HG03439 (cell line): ENCODE measurements at regions not wholly inside any gene's neighbourhood (a gene's known extent, or its start where the extent isn't known, plus 50 kb on each side); places are given as distances from the start of the nearest gene placed in this dataset.
"Not testable (repeated sequence)": the region's sequence is repeated elsewhere in the genome, so short reads cannot be mapped to it uniquely, and the experiment has no call there.

Experiments
- ATAC-seq: cut with Tn5 transposase; IDR thresholded peaks from one replicate; pipeline ENCODE4 v1.9.1; 2021; ENCODE audit warnings: mild to moderate bottlenecking, moderate library complexity; ENCODE audit not compliant: unreplicated experiment

- no peak for ATAC-seq
Measured at GRCh38 chrY:21028506-21028905, 272.6 kb downstream of the RPS4Y2 start.

DNA sequence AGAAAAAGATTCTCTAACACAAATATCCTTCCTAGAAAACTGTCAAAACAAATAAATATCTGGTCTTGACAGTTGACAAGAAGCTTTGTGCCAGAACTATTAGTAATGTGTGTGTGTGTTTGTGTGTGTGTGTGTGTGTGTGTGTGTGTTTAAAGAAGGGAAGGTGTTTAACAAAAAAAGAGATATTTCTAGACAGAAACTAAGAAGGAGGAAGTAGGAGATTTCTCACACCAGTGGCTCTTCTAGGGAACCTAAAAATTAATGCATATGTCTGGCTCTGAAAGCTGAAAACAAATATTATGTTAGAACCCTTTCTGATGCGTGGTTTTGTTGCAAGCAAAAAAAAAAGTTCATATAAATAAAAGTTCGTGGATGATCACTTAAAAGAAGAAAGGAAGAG lies 277.5 kb downstream of the RPS4Y2 start:
- ATAC-seq: no peak

DNA sequence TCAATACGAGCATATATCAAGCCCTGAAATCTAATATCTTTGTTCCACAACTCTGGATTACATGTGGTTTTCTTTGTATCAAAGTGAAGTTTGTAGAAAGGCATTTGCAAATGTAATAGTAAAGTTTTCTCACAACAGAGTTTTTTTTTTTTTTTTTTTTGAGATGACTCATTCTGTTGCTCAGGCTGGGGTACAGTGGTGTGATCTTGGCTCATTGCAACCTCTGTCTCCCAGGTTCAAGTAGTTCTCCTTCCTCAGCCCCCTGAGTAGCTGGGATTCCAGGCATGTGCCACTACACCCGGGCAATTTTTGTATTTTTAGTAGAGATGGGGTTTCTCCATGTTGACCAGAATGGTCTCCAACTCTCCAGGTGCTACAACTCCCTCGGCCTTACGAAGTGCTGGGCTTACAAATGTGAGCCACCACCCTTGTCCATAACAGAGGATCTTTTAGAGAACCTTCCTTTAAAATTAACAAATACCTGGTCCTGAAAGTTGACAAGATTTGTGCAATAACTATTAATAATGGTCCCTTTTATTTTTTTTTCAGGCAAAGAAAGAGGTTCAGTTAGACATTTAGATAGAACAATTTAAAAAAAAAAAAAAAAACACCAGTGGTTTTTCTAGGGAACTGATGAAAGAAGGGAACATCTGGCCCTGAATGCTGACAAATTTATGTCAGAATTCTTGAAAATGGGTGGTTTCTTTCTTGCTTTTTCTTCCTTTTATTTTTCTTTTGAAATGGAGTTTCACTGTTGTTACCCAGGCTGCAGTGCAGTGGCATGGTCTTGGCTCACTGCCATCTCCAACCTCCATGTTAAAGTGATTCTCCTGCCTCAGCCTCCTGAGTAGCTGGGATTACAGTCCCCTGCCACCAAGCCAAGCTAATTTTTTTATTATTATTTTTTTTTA lies 278.5 kb downstream of the RPS4Y2 start:
- no peak for ATAC-seq

DNA sequence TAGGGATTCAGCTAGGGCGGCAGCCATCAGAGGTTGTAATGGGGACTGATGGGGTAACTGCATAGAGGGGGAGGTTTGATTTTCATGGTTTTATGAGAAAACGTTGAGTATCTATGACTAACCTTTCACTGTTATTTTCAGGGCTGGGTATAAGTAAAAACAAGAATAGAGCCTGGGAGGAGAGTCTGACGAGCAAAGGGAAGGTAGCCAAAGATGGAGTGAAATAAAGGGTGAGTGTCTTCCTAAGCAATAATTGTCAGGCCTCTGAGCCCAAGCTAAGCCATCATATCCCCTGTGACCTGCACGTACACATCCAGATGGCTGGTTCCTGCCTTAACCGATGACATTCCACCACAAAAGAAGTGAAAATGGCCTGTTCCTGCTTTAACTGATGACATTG lies 281.5 kb downstream of the RPS4Y2 start:
- not testable (repeated sequence) for ATAC-seq

GRCh38 chrY:21039811-21040210 lies 283.9 kb downstream of the RPS4Y2 start:
- no peak for ATAC-seq

DNA sequence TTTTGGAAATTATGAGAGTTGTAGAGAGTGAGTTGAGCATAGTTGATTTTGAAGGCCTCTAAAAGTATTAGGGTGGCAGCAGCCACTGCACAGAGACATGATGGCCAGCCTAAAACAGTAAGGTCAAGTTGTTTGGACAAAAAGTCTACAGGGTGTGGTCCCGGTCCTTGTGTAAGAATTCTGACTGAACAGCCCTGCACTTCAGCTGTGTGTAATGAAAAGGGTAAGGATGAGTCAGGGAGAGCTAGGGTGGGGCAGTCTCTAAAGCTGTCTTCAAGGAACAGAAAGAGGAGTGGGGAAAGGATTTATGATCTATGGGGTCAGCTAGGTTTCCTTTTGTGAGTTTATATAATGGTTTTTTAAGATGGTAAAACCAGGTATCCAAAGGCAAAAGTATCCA lies 284.8 kb downstream of the RPS4Y2 start:
- not testable (repeated sequence) for ATAC-seq

GRCh38 chrY:21073079-21073478 lies 317.2 kb downstream of the RPS4Y2 start:
- ATAC-seq: no peak

DNA sequence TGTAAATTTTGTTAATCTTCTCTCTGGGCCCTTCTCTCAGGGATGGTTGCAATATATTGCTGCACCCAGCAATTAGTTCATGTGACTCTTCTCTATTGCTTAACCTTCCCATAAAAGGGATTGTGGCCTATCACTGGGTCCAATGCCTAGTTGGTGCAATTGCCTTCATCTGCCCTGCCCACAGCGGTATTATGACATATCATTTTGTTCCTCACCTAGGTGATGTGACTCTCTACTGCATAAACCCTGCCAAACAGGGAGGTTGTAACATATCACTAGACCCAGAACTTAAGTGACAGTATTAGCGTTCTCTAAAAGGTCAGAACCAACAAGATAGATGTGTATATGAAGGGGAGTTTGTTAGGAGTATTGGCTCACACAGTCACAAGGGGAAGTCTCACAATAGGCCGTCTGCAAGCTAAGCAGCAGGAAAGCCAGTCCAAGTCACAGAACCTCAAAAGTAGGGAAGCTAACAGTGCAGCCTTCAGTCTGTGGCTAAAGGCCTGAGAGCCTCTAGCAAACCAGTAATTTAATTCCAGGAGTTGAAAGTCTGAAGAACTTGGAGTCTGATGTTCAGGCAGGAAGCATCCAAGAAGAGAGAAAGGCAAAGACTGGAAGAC lies 317.8 kb downstream of the RPS4Y2 start:
- ATAC-seq: no peak

DNA sequence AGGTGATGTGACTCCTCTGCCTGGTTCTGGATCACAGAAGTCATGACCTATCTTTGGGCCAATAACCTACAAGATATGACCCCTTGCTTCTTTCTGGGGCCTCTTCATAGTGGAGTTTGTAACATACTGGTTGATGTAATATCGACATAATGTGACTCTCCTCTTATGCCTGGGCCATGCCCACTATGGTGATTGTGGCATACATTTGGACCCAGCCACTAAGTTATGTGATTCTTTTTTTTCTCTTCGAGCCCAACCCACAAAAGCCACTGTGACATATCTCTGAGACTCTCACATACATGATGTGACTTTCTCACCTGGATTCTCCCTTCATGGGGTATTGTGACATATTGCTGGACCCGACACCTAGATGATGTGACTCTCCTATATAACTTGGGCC lies 319.8 kb downstream of the RPS4Y2 start:
- ATAC-seq: no peak

- no peak for ATAC-seq
Measured at GRCh38 chrY:21079670-21080069, 323.8 kb downstream of the RPS4Y2 start.

DNA sequence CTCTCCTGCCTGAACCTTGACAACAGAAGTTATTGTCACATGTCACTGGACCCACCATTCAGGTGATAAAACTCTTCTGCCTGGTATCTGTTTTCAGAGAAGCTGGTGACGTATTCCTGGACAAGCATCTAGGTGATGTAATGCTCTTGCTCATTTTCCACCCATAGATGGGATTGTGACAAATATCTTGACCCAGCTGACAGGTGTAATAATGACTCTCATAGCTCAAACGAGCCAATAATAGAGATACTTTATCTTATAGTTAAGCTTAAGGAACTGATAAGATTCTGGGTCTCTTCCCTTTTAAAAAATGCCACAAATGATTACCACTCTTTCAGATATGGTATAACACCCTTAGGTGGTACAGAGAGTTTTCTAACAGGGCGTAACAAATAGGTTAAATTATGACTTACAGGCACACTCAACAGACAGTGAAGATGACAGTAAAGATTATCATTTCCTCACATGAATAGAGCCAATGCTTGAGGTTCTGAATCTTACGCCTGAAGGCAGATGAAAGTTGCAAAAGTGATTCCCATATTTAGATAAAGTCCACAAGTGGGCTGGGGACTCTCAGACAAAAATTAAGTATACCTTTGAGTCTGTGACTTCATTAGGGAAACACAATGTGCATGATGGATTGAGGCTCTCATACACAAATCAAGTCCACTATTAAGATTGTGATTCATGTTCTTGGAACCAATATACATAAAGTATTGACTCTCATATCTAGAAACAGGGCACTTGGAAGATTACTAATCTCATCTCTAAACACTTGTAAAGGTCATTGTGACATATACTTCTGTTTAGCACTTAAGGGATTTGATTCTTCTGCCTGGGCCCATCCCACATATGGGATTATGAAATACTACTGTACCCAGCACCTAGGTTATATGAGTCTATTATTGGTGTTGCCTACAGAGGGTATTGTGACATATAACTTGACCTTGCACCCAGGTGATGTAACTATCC lies 326.0 kb downstream of the RPS4Y2 start:
- ATAC-seq: no peak

GRCh38 chrY:21082639-21083038 lies 326.7 kb downstream of the RPS4Y2 start:
- ATAC-seq: no peak

GRCh38 chrY:21091909-21092308 lies 336.0 kb downstream of the RPS4Y2 start:
- ATAC-seq: no peak

GRCh38 chrY:21102507-21102906 lies 346.6 kb downstream of the RPS4Y2 start:
- ATAC-seq: no peak

DNA sequence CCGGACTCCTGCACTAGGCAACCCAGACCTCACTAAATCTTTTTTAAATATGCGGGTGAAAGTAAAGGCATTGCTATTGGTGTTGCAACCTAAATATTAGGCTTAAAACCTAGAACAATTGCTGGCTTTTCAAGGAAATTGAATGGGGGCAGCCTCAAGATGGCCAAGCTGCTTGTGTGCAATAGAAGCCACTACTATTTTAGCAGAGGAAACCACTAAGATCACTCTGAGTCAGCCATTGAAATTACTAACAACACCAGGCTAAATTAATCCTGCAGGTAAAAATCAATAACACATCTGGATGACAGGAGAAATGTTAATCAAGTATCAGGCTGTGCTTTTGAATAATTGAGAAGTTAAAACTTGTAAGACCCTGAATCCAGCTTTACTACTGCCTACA lies 348.0 kb downstream of the RPS4Y2 start:
- ATAC-seq: no peak

DNA sequence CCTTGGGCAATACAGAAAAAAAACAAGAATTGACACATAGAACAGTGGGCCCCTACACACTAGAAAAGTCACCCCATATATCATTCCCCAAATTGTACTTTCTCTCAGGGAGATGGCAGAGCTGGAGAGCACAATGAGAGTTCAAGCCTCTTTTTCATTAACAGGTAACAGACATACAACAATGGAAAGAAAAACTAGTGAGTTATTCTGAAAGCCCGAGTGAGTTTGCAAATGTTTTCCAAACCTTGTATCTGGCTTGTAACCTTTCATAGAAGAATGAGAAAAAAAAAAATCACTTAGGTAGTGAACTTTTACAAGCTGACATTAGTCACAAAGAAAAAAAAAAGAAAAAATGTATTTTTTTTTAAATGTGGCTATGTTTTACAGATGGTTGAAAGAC lies 349.6 kb downstream of the RPS4Y2 start:
- ATAC-seq: no peak

- ATAC-seq: no peak
Measured at GRCh38 chrY:21111313-21111712, 355.4 kb downstream of the RPS4Y2 start.

GRCh38 chrY:21121065-21121464 lies 365.2 kb downstream of the RPS4Y2 start:
- no peak for ATAC-seq

GRCh38 chrY:21135591-21135990 lies 375.5 kb upstream of the RBMY1B start:
- no peak for ATAC-seq

- ATAC-seq: no peak
Measured at GRCh38 chrY:21138056-21138758, 372.9 kb upstream of the RBMY1B start.

DNA sequence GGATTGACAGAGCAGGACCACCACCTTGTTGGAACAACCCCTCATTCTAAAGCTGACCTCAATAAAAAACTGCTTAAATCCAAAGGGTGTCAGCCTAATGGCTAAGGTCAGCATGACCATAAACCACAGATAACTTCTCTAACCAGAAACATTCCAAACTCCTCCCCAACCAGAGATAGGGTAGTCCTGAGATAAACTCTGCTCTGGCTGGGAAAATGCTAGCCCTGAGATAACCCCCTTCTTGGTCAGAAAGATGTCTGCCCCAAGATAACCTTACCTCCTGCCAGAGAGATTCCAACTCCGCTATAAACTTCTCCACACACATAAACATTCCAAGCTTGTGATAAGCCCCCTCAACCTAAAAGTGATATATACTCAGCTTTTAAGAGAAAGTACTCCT lies 364.8 kb upstream of the RBMY1B start:
- ATAC-seq: no peak
